Activated CD4-positive, alpha-beta T cell treated with anti-CD3 and anti-CD28 coated beads, Interleukin-10, Interleukin-2, amounts not matched to agents 100 ng/mL and 50 ng/mL, durations not matched to agents 16 hours and 8 hours (primary cell): ENCODE measurements at regions not wholly inside any gene's neighbourhood (a gene's known extent, or its start where the extent isn't known, plus 50 kb on each side); places are given as distances from the start of the nearest gene placed in this dataset.

Source experiments
- DNase-seq: peaks from one replicate; pipeline ENCODE4 v3.0.0-alpha.2; 2020

DNA sequence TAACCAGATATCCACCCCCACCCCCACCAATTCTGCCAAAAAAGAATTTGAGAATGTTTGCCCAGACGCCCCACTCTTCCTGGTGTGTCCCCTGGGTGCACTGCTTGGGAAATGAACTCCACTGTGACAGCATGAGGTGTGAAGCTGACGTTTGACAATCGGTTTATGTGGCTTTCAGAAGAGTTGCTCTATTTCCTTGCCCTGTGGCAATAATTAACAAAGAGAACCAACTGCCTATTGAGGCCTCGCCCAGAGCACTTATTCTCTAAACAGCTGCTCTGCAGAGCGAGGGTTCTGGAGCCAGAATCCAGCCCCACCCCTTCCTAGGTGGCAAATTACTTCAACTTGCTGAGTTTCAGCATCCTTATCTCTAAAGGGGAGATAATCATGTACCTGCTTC, 115.8 kb upstream of the SIX3 start:
- DNase-seq = no peak

DNA sequence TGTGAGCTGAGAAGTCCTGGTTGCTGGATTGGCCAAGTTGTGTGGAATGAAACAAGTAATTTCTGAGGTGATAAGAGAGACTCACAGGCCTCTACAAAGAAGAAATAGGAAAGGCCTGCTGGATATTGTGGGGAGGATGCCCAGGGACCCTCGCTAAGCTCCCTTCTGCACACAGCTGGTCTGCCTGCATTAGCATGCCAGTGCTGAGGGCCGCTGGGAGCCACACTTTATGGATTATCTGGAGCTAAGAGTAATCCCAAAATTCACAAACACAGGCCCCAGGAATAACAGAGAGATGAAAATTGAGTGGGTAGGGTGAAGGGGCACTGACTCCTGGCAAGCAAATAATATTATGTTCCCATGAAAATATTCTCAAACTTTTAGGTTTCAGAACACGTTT, 114.9 kb upstream of the SIX3 start:
- no peak for DNase-seq

DNA sequence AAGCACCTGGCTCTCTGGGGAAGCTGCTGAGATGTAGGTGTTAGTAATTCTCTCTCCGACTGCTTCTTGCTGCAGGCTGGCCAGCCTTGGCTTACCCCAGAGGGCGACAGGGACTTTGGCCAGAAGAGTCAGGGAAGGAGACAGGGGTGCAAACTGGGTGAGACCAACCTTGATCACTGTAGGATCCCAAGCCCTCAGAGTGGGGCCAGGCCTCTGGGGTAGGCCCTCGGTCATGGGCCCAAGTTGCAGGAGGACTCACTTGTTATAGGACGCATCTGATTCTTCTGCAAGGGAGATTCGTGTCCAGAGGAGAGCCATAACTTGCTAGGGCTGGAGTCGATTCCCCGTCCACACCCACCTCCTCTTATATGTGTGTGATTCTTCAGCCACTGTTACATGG, 111.7 kb upstream of the SIX3 start:
- no peak for DNase-seq

DNA sequence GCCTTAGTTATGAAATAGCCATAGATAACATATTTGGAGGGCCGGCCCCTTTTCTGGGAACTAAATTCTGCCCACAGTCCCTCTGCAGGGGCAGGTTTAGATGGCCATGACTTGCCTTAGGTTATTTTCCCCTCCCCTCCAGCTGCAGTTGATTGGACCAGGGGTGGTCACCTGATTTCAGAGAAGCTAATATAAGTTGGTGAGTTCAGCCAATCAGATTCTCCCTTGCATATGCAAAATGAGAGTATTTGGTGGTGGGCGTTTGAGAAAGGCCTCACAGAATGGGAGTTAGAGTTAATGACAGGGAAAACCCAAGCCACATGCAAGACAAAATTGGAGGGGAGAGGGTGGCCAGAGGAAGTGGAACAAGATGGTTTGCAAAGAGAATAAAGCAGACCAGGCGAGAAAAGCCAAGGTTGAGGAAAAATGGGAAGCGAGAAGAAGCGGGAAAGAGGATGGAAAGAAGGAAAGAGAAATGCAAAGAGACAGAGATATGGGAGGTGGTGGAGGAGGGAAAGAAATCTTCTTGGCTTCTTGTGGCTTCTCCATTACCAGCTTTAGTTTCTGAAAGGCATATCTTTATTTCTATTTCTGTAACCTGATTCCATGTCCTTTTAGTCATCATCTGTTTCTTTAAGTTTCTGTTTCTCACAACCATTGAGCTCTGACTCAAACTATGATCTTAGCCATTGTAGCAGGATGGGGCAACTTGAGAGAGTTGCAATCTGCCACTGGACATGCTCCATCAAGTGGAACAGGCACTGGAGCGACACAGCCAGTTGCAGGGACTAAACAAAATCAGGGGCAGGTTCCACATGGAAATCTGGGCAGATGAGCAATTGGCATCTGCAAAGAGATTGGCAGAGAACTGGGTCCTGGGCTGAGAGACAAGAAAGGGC, 108.1 kb upstream of the SIX3 start:
- DNase-seq = peak; percentile 73

DNA sequence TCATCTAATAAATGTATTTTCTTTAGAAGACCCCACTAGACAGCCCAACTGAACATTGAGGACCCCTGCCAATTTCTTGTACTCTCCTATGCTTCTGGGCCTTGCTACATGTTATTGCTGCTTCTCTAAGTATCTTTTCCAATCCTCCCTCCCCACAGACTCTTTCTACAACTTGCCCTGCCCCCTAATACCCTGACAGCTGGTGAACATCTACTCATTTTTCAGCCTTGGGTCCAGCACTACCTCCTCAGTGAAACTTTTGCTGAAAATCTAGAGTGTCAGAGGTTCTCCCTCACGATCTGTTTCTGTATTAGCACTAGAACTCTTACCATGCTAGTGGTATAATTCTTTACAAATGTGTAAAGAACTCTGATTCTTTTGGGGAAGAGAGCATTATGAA, 106.8 kb upstream of the SIX3 start:
- DNase-seq = no peak

DNA sequence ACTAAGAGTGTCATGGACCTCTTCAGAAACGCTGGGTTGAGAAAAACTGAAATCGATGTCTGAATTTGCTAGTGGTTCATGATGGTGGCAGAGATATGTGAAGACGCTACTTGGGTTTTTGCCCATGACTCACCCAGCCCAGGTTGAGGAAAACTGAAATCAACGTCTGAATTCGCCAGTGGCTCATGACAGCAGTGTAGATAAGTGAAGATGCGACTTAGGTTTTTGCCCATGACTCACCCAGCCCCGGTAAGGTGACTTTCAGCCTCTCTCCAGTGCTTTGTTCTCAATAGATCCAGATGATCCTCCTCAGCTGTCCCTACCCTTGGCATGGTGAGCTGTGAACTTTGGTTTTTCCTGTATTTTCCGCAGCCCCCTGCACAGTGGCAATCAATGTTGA, 105.3 kb upstream of the SIX3 start:
- peak; percentile 95 for DNase-seq

DNA sequence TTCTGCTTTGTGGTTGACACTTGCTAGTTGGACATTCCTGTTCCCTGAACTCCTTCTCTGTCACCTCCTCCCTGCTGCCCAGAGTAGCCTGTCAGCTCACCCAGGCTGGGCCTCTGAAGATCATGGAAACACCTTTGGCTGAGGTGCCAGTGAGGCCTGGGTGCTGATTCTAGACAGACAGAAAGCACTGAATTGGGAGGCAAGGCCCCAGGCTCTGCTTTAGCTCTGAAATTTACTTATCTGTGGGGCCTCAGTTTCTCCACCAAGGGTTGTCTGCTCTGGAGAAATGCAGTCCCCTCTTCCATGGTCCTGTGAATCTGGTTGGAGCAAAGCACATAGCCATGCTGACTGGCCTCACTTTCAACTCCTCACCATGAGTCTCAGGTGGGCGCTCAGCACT, 104.6 kb upstream of the SIX3 start:
- DNase-seq = no peak

DNA sequence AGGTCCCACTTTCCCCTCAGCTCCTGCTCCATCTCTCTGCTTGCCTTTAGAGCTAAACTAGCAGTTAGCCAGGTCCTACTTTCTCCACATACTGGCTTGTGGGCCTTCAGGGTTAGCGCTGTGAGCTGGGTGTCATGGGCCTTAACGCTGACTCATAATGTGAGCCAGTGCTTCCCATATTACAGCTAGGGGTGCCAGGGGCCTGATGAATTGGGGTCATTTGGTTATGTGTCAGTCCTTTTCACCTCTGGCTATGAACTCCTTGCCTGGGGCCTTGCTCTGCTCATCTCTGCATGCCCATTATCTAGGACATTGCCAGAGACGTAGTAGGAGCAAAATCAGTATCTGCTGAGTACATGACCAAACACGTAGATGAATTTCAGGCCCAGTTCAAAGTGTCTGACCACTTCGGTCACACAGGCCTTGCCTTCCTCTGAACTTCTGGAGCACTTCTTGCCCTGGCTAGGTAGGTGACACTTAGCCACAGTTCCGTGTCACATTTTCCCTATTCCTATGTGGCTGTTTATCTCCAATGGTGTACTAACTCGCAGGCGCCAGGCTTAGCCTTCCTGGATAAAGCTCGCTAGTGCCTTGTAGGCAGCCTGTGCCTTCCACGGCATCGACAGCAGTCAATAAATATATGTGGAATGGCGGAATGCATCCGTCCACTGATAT, 103.2 kb upstream of the SIX3 start:
- peak; percentile 71 for DNase-seq

DNA sequence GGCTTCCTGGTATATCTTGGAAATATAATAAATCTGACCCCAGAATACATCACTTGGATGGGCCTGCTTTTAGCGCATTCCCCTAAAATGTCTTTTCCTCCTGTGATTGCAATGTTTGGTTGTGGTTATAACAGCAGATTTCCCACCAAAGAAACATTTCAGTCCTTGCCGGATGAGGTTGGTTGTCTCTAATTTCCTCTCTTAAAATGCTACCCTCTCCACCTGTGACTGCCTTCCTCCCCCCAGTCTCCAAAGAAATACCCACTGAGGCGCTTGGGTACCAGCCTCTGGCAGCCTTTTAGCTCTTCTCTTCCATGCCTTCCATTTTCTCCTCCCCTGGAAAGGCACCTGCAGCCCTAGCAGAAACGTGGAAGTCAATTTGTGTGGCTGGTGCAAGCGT, 102.1 kb upstream of the SIX3 start:
- no peak for DNase-seq

DNA sequence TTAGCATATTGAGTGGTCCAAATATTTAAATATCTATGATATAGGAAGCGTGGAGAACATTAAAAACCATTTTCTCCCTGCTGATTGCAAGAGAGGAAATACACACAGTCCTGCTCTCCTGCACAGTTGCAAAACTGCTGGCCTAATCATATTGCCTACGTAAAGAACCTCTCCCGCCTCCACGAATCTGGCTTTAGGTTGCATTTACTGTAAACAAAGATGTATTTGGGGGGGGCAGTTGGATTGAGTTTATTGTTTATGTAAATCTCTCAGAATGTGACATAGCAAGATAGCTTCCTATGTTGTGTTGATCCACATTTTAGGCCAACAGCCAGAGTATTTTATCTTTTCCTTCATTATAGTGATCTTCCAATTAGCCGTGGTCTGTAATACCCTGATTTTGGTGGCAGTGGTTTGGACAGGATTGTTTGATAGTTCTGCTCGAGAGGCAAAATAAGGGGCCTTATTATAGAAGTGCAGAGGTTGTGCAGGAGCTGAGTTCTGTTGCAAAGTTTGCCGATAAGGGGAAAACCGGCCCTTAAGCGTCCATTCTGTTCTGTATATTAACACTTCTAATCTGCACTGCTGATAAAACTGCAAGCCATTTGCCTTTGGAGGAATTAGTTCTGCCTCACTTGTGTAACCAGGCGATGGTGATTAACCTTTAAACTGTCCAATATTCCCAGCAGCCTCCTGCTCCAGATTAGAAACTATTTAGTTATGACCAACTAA, 101.6 kb upstream of the SIX3 start:
- DNase-seq = no peak

DNA sequence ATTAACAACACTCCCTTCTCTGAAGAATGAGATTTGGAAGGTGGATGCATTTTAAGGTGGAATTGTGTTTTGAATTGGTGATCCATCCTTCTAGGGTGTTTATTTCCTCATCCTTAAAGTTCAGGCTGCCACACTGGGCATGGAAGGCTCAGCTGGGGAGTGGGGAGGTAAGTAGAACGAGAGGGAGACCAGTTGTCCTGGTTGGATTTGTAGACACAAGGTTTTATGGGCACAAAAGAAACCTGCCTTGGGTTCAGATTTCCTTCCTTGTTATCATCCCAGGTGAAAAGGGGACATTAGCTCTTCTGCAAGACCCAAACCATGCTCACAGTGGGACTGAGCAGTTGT, 101.0 kb upstream of the SIX3 start:
- DNase-seq = no peak

DNA sequence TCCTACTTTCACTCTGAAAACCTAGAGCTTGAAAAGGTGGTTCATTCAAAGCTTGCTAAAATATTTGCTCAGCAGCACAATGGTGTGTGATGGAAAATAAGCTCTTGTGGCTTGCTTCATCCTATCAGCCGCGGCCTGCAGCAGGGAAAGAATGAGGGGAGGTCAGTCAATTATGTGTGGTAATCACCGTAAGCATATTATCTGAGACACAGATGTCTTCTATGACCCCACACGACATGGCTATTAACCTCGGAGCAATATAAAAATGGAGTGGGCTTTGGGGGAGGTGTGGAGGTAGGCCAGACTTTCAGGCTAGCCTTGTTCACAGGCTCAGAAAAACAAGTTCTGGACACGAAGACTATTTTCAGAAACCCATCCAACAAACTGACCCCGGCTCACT, 98.4 kb upstream of the SIX3 start:
- no peak for DNase-seq

DNA sequence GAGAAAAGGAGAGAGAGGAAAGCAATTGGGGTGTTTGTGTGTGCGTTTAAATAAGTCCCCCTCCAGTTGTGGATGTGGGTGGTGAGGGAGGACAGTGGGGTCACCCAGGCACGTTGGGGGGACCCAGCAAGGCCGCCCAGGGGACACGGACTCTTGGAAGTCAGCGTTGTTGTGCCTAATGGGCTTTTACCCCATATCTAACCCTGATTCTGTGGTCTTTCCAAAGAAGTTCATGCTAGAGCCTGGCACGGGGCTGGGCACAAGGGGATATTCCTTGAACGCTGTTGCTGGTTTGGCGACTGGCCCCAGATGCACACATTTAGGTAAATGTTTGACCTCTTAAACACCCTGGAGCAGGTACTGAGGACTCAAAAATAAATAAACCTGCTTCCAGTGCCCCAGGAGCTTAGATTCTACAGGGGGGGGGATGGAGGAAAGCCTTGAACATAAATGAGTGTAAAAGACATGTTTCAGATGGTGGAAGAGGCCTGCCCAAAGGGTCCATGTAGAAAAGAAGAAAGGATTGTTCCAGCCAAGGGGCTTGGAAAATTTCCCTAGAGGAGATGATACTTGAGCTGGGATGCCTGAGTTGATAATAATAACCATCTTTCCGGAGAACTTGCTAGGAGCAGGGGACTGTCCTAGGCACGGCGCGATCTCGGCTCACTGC, 97.7 kb upstream of the SIX3 start:
- DNase-seq = no peak

DNA sequence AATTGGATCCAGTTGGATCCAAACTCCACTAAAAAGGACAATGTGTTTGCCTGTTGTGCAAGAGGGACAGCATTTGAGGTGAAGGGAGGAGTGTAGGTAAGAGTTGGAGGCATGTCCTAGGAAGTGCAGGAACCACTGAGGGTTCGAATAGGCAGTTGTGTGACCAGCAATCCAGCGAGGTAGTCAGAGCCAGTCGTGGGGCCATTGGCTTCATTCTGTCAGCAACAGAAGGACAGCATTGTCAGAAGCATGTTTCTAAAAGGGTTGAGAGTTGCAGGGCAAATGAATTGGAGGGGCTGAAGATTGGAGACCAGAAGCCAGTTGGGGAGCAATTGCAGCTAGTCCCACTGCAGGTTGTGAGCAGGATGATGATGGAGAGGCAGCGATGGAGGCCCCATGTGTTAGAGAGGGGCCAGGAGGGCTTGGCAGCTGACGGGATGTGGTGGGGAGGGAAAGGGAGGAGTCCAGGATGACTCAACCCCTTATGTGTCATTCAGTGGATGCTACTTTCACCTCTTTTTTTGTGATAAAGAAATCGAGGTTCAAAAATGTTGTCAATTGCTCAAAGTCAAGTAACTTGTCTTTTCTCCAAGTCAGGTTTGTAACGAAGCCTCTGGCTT, 96.7 kb upstream of the SIX3 start:
- peak; percentile 60 for DNase-seq

DNA sequence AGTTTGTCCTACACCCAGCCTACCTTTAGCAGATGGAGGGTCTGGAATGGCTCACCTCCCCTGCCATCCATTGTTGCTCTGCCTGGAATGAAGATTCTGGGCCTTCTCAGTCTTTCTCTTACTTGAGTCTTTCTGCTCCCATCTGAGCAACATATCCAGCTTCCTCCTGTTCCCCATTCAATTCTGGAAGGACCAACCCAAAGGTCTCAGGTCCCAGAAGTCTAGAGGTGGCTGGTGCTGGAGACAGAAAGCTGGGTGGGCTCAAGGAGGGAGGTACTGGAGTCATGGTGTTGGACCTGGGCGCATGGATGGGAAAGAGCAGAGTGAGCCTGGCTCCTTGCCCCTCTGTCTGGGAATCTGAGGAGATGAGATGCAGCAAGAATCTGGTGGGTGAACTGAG, 93.5 kb upstream of the SIX3 start:
- DNase-seq = no peak

DNA sequence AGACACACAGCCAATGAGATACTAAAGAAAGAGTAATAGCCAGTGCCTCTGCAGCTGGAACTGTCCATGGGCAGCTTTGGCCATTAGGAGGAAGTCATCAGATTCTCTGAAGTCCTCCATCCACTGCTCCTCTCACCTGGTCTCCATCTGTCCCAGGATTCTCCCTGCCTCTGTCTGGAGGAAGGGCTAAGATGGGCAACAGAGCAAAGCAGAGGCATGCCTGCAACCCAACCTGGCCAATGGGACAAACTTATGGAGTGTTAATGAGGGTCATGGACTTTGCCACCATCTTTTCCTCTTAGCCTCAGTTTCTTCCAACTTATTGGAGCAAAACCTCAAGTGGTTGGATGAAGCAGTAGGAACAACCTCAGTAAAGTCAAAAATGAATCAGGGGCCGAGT, 91.5 kb upstream of the SIX3 start:
- DNase-seq = no peak

DNA sequence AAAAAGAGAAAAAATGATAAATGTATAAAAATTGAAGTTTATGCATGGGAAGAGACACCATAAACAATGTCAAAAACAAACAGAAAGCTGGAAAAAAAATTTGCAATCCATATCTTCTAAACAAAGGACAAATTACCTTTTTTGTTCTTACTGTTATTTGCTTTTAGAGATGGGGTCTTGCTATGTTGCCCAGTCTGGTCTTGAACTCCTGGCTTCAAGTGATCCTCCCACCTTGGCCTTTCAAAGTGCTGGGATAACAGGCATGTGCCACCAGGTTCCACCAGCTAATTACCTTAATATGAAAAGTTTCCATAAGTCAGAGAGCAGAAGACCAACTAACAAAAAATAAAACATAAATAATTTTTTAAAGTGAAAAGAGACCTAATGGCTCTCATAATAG, 90.0 kb upstream of the SIX3 start:
- DNase-seq = no peak

DNA sequence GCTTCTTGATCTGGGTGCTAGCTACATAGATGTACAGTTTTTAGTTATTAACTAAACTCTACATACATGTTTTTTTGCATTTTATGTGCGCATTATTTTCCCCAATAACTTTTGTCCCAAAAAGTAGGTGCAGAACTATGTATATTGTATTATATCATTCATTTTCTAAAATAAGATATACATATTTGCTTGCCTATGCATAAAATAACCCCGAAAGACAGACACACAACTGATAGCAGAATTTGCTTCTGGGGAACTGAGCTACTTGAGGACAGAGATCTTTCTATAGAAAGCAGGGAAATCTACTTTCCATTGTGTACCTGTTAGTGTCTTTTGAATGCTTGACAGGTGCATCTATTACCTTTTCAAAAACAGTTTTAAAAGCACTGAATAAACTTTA, 88.9 kb upstream of the SIX3 start:
- no peak for DNase-seq

DNA sequence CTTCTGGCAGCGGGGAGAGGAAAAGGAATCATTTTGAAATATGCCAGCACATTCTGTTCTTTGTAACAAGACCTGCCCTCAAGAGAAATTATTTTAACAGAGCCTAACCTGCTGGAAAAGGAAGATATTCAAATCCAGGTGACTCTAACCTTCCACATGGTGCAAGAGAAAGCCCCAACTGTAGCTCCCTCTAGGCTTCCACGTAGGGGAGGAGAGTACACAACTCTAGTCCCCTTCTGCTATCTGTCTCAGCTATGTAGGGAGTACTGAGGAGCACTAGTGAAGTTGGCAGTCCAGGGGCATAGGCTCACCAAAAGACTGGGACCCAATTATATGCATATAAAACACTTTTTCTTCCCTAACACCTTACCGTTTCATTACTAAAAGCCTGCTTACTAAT, 82.2 kb upstream of the SIX3 start:
- no peak for DNase-seq

DNA sequence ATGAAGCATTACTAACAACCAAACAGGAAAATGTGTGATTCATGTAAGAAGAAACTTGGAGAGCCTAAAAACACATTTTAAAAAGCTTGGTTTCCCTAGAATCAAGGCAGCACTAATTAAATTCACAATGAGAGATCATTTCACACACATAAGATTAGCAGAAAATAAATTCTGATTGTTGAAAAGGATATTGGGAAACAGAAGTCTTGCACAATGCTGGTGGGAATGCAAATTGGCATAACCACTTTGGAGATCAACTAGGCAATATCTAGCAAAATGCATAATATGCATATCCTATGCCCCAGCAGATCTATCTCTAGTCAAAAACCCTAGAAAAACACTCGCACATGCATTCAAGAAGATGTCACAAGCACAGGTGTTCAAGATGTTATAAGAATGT, 75.3 kb upstream of the SIX3 start:
- DNase-seq = no peak

DNA sequence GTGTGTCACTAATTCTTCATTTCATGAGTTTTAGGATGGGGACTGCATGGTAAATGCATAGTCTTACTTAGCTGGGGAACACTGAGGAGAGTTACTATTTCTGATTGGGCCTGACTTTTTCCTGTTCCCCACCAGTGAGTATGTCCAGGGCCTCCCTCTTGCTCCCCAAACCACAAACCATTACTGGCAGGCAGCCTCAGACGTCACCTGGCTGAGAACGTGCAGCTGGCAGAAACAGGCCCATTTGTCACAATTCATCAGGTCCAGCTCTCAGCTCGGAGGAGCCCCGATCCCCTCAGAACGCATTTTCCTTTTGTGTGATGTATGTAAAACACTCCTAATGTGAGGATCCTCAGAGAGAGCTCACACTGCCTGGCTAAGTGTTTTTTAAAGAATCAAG, 71.7 kb upstream of the SIX3 start:
- no peak for DNase-seq

DNA sequence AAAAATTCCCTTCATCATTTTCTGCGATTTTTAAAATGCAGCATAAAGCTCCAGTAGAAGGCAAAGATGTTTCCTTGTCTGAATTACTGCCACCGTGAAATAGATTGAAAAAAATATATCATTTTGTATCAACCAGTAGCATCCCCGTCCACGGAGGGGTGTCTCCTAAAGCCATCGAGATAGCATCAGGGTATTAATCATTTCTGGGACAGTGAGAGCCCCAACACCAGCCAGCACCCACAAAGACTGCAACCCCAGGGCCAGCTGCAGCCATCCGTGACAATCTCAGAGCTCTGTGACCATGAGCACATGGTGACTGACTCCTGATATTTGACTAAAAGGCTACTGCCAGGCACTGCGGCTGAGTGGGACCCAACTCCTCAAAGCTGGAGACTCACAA, 64.1 kb upstream of the SIX3 start:
- no peak for DNase-seq
